HepG2 (cell line): ENCODE measurements at regions not wholly inside any gene's neighbourhood (a gene's known extent, or its start where the extent isn't known, plus 50 kb on each side); places are given as distances from the start of the nearest gene placed in this dataset.

Source experiments
- ATF2 ChIP-seq: sonication (generic); formaldehyde crosslinking; IDR thresholded peaks from 2 replicates; pipeline ENCODE4 v1.4.0; 2020; ENCODE audit warnings: missing genetic modification reagents
- ERF ChIP-seq: IDR thresholded peaks from 2 replicates; pipeline ENCODE4 v1.6.1; 2018; ENCODE audit warnings: missing biosample characterization, missing genetic modification reagents
- FOXC1 ChIP-seq: sonication (generic); formaldehyde crosslinking; IDR thresholded peaks from 2 replicates; pipeline ENCODE4 v1.8.0; 2022; ENCODE audit warnings: mild to moderate bottlenecking, missing genetic modification reagents, borderline replicate concordance
- FOXP4 ChIP-seq: sonication (generic); formaldehyde crosslinking; IDR thresholded peaks from 2 replicates; pipeline ENCODE4 v1.4.0; 2020; ENCODE audit warnings: missing genetic modification reagents
- MTA3 ChIP-seq: sonication (generic); formaldehyde crosslinking; IDR thresholded peaks from 2 replicates; pipeline ENCODE4 v1.4.0; 2020; ENCODE audit warnings: missing genetic modification reagents
- RFXANK ChIP-seq: IDR thresholded peaks from 2 replicates; pipeline ENCODE4 v1.6.1; 2016
- SRSF9 ChIP-seq: fragments of 200-400 bp; formaldehyde crosslinking; IDR thresholded peaks from 2 replicates; pipeline ENCODE4 v1.6.1; 2018; ENCODE audit warnings: borderline replicate concordance, mild to moderate bottlenecking, low read depth, low read length; ENCODE audit not compliant: insufficient read depth, poor library complexity, severe bottlenecking
- TCF7L2 ChIP-seq: IDR thresholded peaks from 2 replicates; pipeline ENCODE4 v1.6.1; 2011; ENCODE audit warnings: mild to moderate bottlenecking, low read depth, low read length, moderate library complexity
- ZBTB33 ChIP-seq: sonication (generic); formaldehyde crosslinking; IDR thresholded peaks from 2 replicates; pipeline ENCODE4 v1.4.0; 2020; ENCODE audit warnings: missing genetic modification reagents
- ZBTB34 ChIP-seq: sonication (generic); formaldehyde crosslinking; IDR thresholded peaks from 2 replicates; pipeline ENCODE4 v1.8.0; 2022; ENCODE audit warnings: mild to moderate bottlenecking, missing genetic modification reagents
- ZNF260 ChIP-seq: sonication (generic); formaldehyde crosslinking; IDR thresholded peaks from 2 replicates; pipeline ENCODE4 v1.4.0; 2020; ENCODE audit warnings: missing genetic modification reagents, low read depth, mild to moderate bottlenecking, borderline replicate concordance
- ZNF318 ChIP-seq: sonication (generic); formaldehyde crosslinking; IDR thresholded peaks from 2 replicates; pipeline ENCODE4 v1.4.0; 2020; ENCODE audit warnings: mild to moderate bottlenecking, missing genetic modification reagents
- ZNF496 ChIP-seq: sonication (generic); formaldehyde crosslinking; IDR thresholded peaks from 2 replicates; pipeline ENCODE4 v1.8.1; 2023; ENCODE audit warnings: mild to moderate bottlenecking, moderate library complexity, missing genetic modification reagents; ENCODE audit not compliant: insufficient replicate concordance

- peak; percentile 13; the same call in 1 of the 2 replicates for TF ChIP-seq ZBTB33 (CRISPR knock-in tag)
- no peak for TF ChIP-seq MTA3 (CRISPR knock-in tag)
- TF ChIP-seq ZNF318 = no peak
- TF ChIP-seq ERF (CRISPR knock-in tag) = no peak
- no peak for TF ChIP-seq ZNF496 (CRISPR knock-in tag)
- TF ChIP-seq SRSF9 = no peak
- TF ChIP-seq RFXANK (CRISPR knock-in tag) = no peak
- no peak for TF ChIP-seq ZNF260 (CRISPR knock-in tag)
- TF ChIP-seq TCF7L2 = no peak
- TF ChIP-seq ZBTB34 (CRISPR knock-in tag) = no peak
- peak; percentile 59; the same call in 1 of the 2 replicates for TF ChIP-seq ATF2
- peak; percentile 34; the same call in 1 of the 2 replicates for TF ChIP-seq FOXP4 (CRISPR knock-in tag)
- no peak for TF ChIP-seq FOXC1 (CRISPR knock-in tag)
Measured at GRCh38 chr16:81181013-81181720, 57.3 kb upstream of the BCO1 start (continued).
